ENCODE measurements at regions not wholly inside any gene's neighbourhood (a gene's known extent, or its start where the extent isn't known, plus 50 kb on each side); places are given as distances from the start of the nearest gene placed in this dataset.
"Not testable (repeated sequence)": the region's sequence is repeated elsewhere in the genome, so short reads cannot be mapped to it uniquely, and the experiment has no call there.

DNA sequence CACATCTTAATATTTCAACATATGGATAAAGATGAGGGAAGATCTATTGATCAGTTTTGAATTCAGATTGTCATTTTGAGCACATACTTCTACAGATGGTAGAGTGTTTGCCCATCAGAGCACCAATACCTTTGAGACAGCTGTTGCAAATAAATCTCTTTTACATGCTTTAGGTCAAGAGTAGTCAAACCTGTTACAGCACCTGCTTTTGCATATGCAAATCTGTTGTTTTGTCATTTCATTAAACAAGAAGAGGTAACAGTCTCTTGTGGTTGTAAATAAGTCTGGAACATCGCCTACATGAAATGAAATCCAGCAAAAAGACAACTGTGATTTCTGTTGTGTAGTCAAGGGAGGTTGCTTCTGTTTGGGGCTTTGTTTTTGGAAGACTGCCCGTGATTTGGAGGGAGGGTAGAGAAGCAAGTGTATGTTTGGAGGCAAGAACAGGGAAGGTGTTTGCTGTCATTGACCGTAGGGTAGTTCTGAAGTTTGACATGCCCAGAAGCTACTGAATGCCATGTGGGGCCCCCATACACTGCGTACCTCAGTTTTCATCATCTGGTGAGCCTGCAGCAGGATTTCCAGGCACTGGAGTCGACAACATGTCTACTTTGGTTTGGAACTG, 233.6 kb upstream of the PPP1R3A start:
- H3K4me3 ChIP-seq (ENCODE audit: low read length), result no peak overlapping the region
- ATAC-seq (no peak), DNase-seq (no peak)
- no peaks in the 10 kb centered on the region for H3K27me3 ChIP-seq (ENCODE audit: control insufficient read depth, insufficient read depth)
- WGBS, result 62% methylated on average over 5 of the region's 5 CpGs
- no peaks in the 10 kb centered on the region for H3K4me1 ChIP-seq (ENCODE audit: control insufficient read depth, insufficient read depth, low read length)
- H3K9me3 ChIP-seq (ENCODE audit: control insufficient read depth, low read length), result no peaks in the 10 kb centered on the region
- no peak overlapping the region for H3K27ac ChIP-seq (ENCODE audit: low read length)
- intact Hi-C loops (cut with DNase I), result no loop called here

DNA sequence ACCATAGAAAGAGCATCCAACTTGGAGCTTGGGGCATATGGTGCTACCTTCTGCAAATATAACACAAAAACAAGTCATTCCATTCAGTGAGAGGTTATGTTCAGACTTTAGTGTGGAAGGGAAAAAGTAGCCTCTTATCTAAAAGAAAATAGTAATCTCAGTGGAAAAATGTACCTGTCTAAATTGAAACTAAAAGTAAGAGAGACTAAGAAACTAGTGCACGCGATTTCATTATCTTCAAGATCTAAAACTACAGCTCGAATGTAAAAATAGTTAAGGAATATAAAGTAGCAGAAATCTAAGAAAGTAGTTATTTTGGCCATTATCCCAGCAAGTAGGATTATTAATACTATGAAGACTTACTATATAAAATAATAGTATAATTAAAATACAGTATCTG, 233.0 kb upstream of the PPP1R3A start:
- intact Hi-C loops (cut with DNase I), result no loop called here
- Histone ChIP-seq H3K4me3 (ENCODE audit: low read length) (no peak overlapping the region), H3K9me3 (ENCODE audit: control insufficient read depth, low read length) (no peaks in the 10 kb centered on the region), H3K27ac (ENCODE audit: low read length) (no peak overlapping the region), H3K4me1 (ENCODE audit: control insufficient read depth, insufficient read depth, low read length) (no peaks in the 10 kb centered on the region), H3K27me3 (ENCODE audit: control insufficient read depth, insufficient read depth) (no peaks in the 10 kb centered on the region)
- DNase-seq, result no peak
- 65% methylated on average over 3 of the region's 3 CpGs for WGBS
- ATAC-seq, result no peak

DNA sequence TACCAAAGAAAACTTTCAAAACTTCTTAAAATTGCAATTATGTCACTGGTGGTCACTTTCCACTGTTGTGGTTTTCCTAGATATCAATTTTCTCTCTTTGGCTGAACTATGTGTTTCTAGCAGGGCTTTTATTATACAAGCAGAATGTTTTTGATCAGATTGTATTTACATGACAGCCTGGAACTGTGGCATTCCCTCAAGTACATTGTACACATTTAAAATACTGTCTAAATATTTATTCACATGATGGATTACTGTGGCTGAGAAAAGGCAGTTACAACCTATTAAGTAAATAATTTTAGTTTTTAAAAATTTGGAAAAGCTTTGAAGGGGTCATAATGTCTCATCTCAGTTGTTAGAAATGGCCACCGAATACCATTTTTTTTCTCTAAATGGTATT, 231.9 kb upstream of the PPP1R3A start:
- no peak overlapping the region for H3K27ac ChIP-seq (ENCODE audit: low read length)
- intact Hi-C loops (cut with DNase I), result no loop called here
- no peak overlapping the region for H3K4me3 ChIP-seq (ENCODE audit: low read length)
- H3K4me1 ChIP-seq (ENCODE audit: control insufficient read depth, insufficient read depth, low read length), result no peaks in the 10 kb centered on the region
- 90% methylated on average over 1 of the region's 1 CpG for WGBS
- H3K9me3 ChIP-seq (ENCODE audit: control insufficient read depth, low read length), result no peaks in the 10 kb centered on the region
- ATAC-seq (no peak), DNase-seq (no peak)
- H3K27me3 ChIP-seq (ENCODE audit: control insufficient read depth, insufficient read depth), result no peaks in the 10 kb centered on the region

DNA sequence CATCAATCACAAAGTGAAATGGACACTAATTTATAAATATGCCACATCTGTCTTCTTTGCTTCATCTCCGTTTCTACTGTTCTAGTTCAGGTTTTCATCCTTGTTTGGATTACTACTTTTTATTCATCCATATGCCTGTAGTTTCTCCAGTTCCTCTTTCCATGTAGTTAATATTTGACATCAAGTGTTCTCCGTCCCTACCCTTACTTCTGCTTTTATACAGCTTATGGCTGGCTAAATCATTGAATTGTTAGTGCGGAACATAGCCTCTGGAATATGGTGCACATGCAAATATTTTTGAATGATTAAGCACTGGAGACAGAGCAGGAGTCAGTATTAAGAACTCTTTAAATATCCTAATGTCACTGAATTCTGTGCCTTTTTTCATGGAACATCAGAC, 230.0 kb upstream of the PPP1R3A start:
- H3K27me3 ChIP-seq (ENCODE audit: control insufficient read depth, insufficient read depth), result no peaks in the 10 kb centered on the region
- no peak overlapping the region for H3K4me3 ChIP-seq (ENCODE audit: low read length)
- 76% methylated on average over 3 of the region's 3 CpGs for WGBS
- intact Hi-C loops (cut with DNase I), result no loop called here
- ATAC-seq (no peak), DNase-seq (no peak)
- no peak overlapping the region for H3K27ac ChIP-seq (ENCODE audit: low read length)
- H3K4me1 ChIP-seq (ENCODE audit: control insufficient read depth, insufficient read depth, low read length), result no peaks in the 10 kb centered on the region
- H3K9me3 ChIP-seq (ENCODE audit: control insufficient read depth, low read length), result no peaks in the 10 kb centered on the region

DNA sequence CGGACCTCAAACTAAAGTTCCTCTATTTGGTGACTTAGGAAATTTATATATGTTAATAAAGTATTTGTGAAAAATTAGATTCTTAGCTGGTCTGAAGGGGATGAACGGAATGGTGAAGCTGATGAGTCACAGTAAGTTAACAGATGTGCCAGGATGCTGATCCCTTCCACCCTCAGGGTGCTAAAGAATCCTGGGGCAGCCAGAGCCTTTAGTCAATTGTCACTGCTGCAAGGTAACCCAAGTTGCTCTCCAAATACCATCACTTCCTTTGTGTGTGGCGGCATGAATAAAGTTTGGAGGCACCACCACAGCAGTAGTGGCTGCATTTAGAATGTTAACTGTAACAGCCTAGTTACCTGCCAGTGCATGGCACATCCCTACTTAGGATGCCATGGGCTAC, 222.6 kb upstream of the PPP1R3A start:
- 72% methylated on average over 3 of the region's 3 CpGs for WGBS
- DNase-seq (no peak), ATAC-seq (no peak)
- Histone ChIP-seq H3K9me3 (ENCODE audit: control insufficient read depth, low read length) (no peaks in the 10 kb centered on the region), H3K4me3 (ENCODE audit: low read length) (no peak overlapping the region), H3K27me3 (ENCODE audit: control insufficient read depth, insufficient read depth) (no peaks in the 10 kb centered on the region), H3K4me1 (ENCODE audit: control insufficient read depth, insufficient read depth, low read length) (no peaks in the 10 kb centered on the region), H3K27ac (ENCODE audit: low read length) (no peak overlapping the region)
- intact Hi-C loops (cut with DNase I), result no loop called here

DNA sequence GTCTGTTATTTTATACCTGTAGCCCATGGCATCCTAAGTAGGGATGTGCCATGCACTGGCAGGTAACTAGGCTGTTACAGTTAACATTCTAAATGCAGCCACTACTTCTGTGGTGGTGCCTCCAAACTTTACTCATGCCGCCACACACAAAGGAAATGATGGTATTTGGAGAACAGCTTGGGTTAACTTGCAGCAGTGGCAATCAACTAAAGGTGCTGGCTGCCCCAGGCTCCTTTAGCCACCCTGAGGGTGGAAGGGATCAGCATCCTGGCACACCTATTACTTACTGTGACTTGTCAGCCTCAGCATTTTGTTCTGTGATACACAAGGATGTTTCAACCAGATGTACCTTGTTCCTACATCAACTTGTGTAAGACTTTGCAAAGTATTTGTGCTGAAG, 221.8 kb upstream of the PPP1R3A start:
- ATAC-seq (no peak), DNase-seq (no peak)
- no peaks in the 10 kb centered on the region for H3K9me3 ChIP-seq (ENCODE audit: control insufficient read depth, low read length)
- no peaks in the 10 kb centered on the region for H3K27me3 ChIP-seq (ENCODE audit: control insufficient read depth, insufficient read depth)
- intact Hi-C loops (cut with DNase I), result no loop called here
- no peak overlapping the region for H3K27ac ChIP-seq (ENCODE audit: low read length)
- no peaks in the 10 kb centered on the region for H3K4me1 ChIP-seq (ENCODE audit: control insufficient read depth, insufficient read depth, low read length)
- no peak overlapping the region for H3K4me3 ChIP-seq (ENCODE audit: low read length)
- WGBS, result 93% methylated on average over 1 of the region's 1 CpG

DNA sequence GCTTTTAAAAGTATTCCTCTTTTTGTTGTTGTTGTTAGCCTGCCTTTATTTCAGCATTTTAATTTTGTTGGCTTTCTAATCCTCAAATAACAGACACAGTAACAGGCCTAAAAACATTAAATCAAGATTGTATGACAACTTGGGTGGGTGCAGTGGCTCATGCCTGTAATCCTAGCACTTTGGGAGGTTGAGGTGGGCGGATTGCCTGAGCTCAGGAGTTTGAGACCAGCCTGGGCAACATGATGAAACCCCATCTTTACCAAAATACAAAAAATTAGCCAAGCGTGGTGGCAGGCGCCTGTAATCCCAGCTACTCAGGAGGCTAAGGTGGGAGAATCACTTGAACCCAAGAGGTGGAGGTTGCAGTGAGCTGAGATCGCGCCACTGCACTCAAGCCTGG, 220.9 kb upstream of the PPP1R3A start:
- intact Hi-C loops (cut with DNase I); H3K27ac ChIP-seq (ENCODE audit: low read length); H3K9me3 ChIP-seq (ENCODE audit: control insufficient read depth, low read length); ATAC-seq; H3K4me3 ChIP-seq (ENCODE audit: low read length); DNase-seq; H3K27me3 ChIP-seq (ENCODE audit: control insufficient read depth, insufficient read depth); H3K4me1 ChIP-seq (ENCODE audit: control insufficient read depth, insufficient read depth, low read length): not testable (repeated sequence)
- 94% methylated on average over 5 of the region's 5 CpGs for WGBS

DNA sequence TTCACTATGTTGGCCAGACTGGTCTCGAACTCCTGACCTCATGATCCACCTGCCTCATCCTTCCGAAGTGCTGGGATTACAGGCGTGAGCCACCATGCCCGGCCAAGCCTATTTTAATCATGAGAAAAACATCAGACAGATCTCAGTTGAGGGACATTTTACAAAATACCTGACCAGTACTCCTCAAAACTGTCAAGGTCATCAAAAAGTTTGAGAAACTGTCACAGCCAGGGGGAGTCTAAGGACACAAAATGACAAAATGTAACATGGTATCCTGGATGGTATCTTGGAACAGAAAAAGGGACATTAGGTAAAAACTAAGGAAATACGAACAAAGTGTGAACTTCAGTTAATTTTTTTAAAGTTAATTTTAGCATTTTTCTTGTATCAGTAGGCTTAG, 219.8 kb upstream of the PPP1R3A start:
- intact Hi-C loops (cut with DNase I), result no loop called here
- Histone ChIP-seq H3K4me1 (ENCODE audit: control insufficient read depth, insufficient read depth, low read length) (no peaks in the 10 kb centered on the region), H3K9me3 (ENCODE audit: control insufficient read depth, low read length) (no peaks in the 10 kb centered on the region), H3K4me3 (ENCODE audit: low read length) (no peak overlapping the region), H3K27ac (ENCODE audit: low read length) (no peak overlapping the region), H3K27me3 (ENCODE audit: control insufficient read depth, insufficient read depth) (no peaks in the 10 kb centered on the region)
- DNase-seq (no peak), ATAC-seq (no peak)
- WGBS, result 87% methylated on average over 5 of the region's 5 CpGs

DNA sequence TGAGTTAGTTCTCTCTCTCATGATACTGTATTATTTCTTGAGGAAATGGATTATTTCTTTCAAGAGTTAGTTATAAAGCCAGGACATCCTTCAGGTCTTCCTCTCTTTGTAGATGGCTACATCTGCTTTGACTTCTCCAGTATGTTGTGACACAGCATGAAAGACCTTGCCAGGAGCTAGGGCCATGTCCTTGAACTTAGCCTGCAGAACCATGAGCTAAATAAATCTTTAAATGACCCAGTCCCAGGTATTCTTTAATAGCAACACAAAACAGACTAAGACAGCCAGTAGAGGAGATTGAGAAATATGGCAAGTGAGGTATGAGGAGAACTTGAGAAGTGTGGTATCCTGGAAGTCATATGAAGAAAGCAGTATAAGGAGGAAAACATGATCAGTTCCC, 214.9 kb upstream of the PPP1R3A start:
- DNase-seq (no peak), ATAC-seq (no peak)
- H3K27ac ChIP-seq (ENCODE audit: low read length), result no peak overlapping the region
- no peak overlapping the region for H3K4me3 ChIP-seq (ENCODE audit: low read length)
- no peaks in the 10 kb centered on the region for H3K9me3 ChIP-seq (ENCODE audit: control insufficient read depth, low read length)
- H3K4me1 ChIP-seq (ENCODE audit: control insufficient read depth, insufficient read depth, low read length), result no peaks in the 10 kb centered on the region
- intact Hi-C loops (cut with DNase I), result no loop called here
- no peaks in the 10 kb centered on the region for H3K27me3 ChIP-seq (ENCODE audit: control insufficient read depth, insufficient read depth)

DNA sequence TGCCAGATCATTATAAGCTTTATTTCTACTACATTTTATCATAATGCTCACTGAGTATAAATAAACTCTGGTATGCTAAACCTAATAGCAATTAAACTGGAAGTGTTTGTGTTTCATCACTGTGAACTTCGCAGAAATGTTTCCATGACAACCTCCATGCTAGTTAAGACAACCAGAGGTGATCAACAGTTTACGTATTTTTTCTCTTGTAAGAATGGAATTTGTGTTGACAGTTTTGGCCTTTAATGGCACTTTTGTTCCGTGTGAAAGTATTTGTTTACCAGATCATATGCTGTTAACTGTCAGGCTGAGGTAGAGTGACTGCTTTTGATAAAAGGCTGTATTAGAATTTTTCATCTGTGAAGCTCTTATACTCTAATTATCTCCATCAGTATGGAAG, 212.1 kb upstream of the PPP1R3A start:
- Histone ChIP-seq H3K9me3 (ENCODE audit: control insufficient read depth, low read length) (no peaks in the 10 kb centered on the region), H3K4me3 (ENCODE audit: low read length) (no peak overlapping the region), H3K27me3 (ENCODE audit: control insufficient read depth, insufficient read depth) (no peaks in the 10 kb centered on the region), H3K4me1 (ENCODE audit: control insufficient read depth, insufficient read depth, low read length) (no peaks in the 10 kb centered on the region), H3K27ac (ENCODE audit: low read length) (no peak overlapping the region)
- DNase-seq, result no peak
- WGBS, result 57% methylated on average over 3 of the region's 3 CpGs
- intact Hi-C loops (cut with DNase I), result no loop called here
- ATAC-seq, result no peak

DNA sequence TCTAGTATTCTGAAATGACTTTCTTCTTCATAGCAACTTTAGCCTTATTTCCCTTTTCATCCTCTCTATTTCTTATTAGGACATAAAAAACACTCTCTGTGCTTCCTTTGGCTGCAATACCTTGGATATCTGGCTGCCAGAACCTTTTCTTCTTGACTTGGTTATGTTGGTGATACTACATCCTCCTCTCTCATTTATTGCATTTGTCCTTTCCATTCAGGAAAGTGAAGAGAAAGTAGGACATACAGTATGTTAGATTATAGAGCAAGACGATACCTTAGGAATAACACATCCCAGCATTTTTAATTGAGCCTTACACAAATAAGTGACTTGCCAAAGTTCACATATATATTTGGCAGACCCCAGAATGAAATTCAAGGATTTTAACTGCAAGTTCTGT, 210.1 kb upstream of the PPP1R3A start:
- 88% methylated on average over 1 of the region's 1 CpG for WGBS
- intact Hi-C loops (cut with DNase I), result no loop called here
- DNase-seq (no peak), ATAC-seq (no peak)
- Histone ChIP-seq H3K27me3 (ENCODE audit: control insufficient read depth, insufficient read depth) (no peaks in the 10 kb centered on the region), H3K4me3 (ENCODE audit: low read length) (no peak overlapping the region), H3K27ac (ENCODE audit: low read length) (no peak overlapping the region), H3K4me1 (ENCODE audit: control insufficient read depth, insufficient read depth, low read length) (no peaks in the 10 kb centered on the region), H3K9me3 (ENCODE audit: control insufficient read depth, low read length) (no peaks in the 10 kb centered on the region)

DNA sequence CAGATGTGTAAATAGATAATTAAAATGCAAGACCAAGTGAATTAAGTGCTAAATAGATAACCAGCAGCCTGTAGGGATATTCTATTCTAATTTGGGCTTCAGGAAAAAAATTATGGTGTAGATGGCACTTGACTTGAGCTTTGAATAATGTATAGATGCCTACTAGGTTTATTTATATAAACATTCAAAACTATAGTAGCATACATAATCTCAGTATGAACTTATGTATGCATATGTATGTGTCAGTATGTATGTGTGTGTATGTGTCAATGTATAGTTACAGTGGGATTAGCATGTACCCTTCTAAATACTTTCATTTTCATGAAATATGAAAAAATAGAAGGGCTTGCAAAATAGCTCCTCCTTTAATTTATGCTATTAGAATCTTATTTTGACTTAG, 207.3 kb upstream of the PPP1R3A start:
- DNase-seq (no peak), ATAC-seq (no peak)
- H3K27ac ChIP-seq (ENCODE audit: low read length), result no peak overlapping the region
- H3K27me3 ChIP-seq (ENCODE audit: control insufficient read depth, insufficient read depth), result no peaks in the 10 kb centered on the region
- H3K9me3 ChIP-seq (ENCODE audit: control insufficient read depth, low read length), result no peaks in the 10 kb centered on the region
- no peak overlapping the region for H3K4me3 ChIP-seq (ENCODE audit: low read length)
- intact Hi-C loops (cut with DNase I), result no loop called here
- H3K4me1 ChIP-seq (ENCODE audit: control insufficient read depth, insufficient read depth, low read length), result no peaks in the 10 kb centered on the region
